AG09309 (cell line): ENCODE measurements at regions not wholly inside any gene's neighbourhood (a gene's known extent, or its start where the extent isn't known, plus 50 kb on each side); places are given as distances from the start of the nearest gene placed in this dataset.

Experiments
- DNase-seq: peaks from one replicate; pipeline ENCODE4 v3.0.0-alpha.2; 2010; ENCODE audit warnings: low read depth
- H3K4me3 ChIP-seq: 2 replicates; pipeline ENCODE4 v1.5.1; 2011; ENCODE audit warnings: mild to moderate bottlenecking, low read depth, low read length, moderate library complexity; ENCODE audit not compliant: control insufficient read depth
- CTCF ChIP-seq: IDR thresholded peaks from 2 replicates; pipeline ENCODE4 v1.5.1; 2011; ENCODE audit warnings: mild to moderate bottlenecking, low read depth, low read length, inconsistent platforms; ENCODE audit not compliant: insufficient read depth, control insufficient read depth; ENCODE audit errors: missing control alignments

GRCh38 chr2:6782517-6783237, 83.0 kb downstream of the CMPK2 start:
- H3K4me3 ChIP-seq = no peak overlapping the region
- TF ChIP-seq CTCF = no peak
- no peak for DNase-seq

- DNase-seq = no peak
- no peak for TF ChIP-seq CTCF
- no peak overlapping the region for H3K4me3 ChIP-seq
Observed at GRCh38 chr2:6783238-6783614, 82.5 kb downstream of the CMPK2 start.

- no peak overlapping the region for H3K4me3 ChIP-seq
- TF ChIP-seq CTCF = no peak
- no peak for DNase-seq
Observed at GRCh38 chr2:6784291-6784690, 81.4 kb downstream of the CMPK2 start.

DNA sequence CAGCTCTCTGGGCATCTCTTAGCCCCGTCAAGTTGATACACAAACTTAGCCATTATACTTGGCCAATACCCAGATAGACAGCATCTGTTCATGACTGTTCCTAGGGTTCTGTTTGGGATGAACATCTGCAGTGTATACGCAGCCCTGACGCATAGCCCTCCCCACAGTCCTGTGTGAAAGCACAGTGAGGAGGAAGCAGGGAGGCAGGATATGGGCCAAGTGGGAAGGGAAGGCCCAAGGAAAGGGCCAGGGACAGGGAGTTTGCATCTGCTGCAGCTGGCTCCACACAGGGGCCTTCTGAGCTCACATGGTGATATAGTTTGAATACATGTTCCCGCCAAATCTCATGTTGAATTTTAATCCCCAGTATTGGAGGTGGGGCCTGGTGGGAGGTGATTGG, 80.2 kb downstream of the CMPK2 start:
- no peak for DNase-seq
- TF ChIP-seq CTCF = no peak
- H3K4me3 ChIP-seq = no peak overlapping the region

GRCh38 chr2:6787376-6787775, 78.3 kb downstream of the CMPK2 start:
- no peak for TF ChIP-seq CTCF
- DNase-seq = no peak

DNA sequence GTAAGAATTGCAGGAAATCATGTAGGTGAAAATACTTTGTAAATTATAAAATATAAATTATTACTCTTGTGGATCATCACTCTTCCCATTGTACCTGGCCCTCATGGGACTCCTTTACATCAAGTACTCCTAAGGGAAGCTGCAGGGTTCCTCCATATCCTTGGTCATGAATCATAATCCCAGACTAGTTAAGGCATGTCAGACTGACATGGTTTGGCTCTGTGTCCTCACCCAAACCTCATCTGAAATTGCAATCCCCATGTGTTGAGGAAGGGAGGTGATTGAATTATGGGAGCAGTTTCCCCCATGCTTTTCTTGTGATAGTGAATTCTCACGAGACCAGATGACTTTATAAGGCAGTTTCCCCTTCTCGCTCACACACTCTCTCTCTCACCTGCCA, 77.1 kb downstream of the CMPK2 start:
- no peak for DNase-seq
- TF ChIP-seq CTCF = no peak
- no peak overlapping the region for H3K4me3 ChIP-seq

More at GRCh38 chr2:6787376-6787775, 78.3 kb downstream of the CMPK2 start:
- no peak overlapping the region for H3K4me3 ChIP-seq
